Fibroblast of mammary gland (primary cell): ENCODE measurements at regions not wholly inside any gene's neighbourhood (a gene's known extent, or its start where the extent isn't known, plus 50 kb on each side); places are given as distances from the start of the nearest gene placed in this dataset.

Experiments used
- DNase-seq: peaks from one replicate; pipeline ENCODE4 v3.0.0-alpha.2; 2010; ENCODE audit warnings: low read depth
- H3K4me3 ChIP-seq: 2 replicates; pipeline ENCODE4 v1.5.1; 2011; ENCODE audit warnings: low read depth, mild to moderate bottlenecking, low read length, moderate library complexity; ENCODE audit not compliant: control insufficient read depth
- TF ChIP-seq, protein P1 (sequence below): conservative IDR thresholded peaks from 2 replicates; pipeline ENCODE4 v1.5.1; 2011; ENCODE audit warnings: low read depth, low read length, inconsistent platforms; ENCODE audit not compliant: control insufficient read depth, insufficient read depth

DNA sequence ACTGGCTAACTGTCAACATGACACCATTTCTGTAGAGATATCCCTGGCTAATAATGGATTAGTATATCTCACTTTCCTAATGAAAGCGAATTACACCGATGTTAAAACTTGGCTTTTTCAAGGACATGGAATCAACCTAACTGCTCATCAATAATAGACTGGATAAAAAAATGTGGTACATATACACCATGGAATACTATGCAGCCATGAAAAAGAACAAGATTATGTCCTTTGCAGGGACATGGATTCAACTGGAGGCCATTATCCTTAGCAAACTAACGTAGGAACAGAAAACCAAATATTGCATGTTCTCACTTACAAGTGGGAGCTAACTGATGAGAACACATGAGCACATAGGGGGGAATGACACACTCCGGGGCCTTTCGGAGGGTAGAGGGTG is 62.6 kb downstream of the ZIC1 start:
- DNase-seq, result no peak
- TF ChIP-seq, protein P1, sequence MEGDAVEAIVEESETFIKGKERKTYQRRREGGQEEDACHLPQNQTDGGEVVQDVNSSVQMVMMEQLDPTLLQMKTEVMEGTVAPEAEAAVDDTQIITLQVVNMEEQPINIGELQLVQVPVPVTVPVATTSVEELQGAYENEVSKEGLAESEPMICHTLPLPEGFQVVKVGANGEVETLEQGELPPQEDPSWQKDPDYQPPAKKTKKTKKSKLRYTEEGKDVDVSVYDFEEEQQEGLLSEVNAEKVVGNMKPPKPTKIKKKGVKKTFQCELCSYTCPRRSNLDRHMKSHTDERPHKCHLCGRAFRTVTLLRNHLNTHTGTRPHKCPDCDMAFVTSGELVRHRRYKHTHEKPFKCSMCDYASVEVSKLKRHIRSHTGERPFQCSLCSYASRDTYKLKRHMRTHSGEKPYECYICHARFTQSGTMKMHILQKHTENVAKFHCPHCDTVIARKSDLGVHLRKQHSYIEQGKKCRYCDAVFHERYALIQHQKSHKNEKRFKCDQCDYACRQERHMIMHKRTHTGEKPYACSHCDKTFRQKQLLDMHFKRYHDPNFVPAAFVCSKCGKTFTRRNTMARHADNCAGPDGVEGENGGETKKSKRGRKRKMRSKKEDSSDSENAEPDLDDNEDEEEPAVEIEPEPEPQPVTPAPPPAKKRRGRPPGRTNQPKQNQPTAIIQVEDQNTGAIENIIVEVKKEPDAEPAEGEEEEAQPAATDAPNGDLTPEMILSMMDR, result no peak

DNA sequence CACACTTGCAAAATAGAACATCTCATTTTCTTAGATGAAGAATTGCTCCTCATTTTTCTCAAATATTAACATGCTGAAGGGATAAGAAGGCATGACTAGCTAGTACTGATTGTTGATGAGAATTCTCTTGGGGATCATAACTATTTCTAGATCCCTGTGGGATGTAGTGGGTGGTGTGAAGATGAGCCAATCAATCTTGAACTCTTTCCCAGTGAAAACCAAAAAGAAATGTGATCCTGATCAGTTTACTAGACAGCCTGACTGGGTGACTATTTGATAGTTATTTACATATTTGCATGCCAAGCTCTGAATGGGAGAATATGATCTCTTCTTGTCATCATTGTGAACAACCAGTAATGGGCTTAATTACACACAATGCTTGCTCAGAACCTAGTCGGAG is 63.7 kb downstream of the ZIC1 start:
- peak; percentile 20 for DNase-seq
- TF ChIP-seq, protein P1, result no peak
- no peak overlapping the region for H3K4me3 ChIP-seq

More for the DNA sequence above, 62.6 kb downstream of the ZIC1 start:
- H3K4me3 ChIP-seq, result no peak overlapping the region

DNA sequence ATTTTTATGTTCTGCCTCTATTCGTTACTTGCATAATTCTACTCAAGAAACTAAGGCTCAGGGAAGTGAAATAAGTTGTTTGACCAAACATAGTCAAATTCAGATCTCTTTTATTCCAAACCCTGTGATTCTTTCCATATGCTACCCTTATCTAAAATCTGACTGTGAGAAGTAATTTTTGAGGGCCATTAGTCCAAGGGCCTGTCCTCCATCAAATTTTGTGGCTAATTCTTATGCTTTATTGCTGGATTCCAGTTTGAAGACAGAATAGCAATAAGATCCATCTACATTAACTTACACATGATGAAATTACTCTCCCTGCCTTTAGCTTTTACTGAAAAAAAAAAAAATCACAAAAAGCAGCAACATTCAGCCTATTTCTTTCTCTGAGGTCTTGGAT is 74.0 kb downstream of the ZIC1 start:
- no peak overlapping the region for H3K4me3 ChIP-seq
- DNase-seq, result no peak
- TF ChIP-seq, protein P1, result no peak

DNA sequence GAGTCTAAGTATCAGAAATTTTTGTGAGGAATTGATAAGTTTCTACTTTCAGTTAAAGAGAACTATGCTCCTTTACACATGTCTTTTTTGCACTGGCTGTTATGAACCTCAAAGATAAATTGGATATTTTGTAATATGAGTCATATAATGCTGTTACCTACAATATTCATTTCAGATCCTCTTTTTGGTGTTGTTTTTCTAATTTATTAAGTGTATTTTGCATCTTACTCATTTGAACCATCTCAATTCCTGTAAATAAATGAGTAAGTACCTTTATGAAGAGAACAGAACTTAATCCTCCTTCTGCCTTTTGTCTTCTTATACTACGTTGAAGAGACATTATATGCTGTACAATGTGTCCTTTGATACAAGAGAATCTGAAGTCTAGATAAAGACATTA is 74.4 kb downstream of the ZIC1 start:
- TF ChIP-seq, protein P1, result no peak
- no peak for DNase-seq

DNA sequence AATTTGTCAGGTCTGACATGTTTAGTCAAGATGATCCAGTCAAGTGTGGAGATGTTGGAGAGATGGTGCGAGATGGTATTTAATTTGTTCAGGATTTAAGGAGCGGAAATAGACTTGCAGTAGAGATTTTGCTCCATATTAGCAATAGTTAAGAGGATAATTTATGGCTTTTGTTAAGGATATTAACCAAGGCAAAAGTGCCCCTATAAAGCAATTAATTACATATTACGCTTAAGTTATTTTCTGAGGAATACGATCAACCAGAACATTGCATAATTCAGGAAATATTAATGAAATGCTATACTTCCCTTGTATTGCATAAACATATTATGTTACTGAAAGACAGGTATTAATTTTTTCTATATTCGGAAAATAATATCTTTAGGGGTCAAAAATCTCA is 83.9 kb downstream of the ZIC1 start:
- H3K4me3 ChIP-seq, result no peak overlapping the region
- TF ChIP-seq, protein P1, result no peak
- no peak for DNase-seq

More for the DNA sequence above, 74.4 kb downstream of the ZIC1 start:
- H3K4me3 ChIP-seq, result no peak overlapping the region

DNA sequence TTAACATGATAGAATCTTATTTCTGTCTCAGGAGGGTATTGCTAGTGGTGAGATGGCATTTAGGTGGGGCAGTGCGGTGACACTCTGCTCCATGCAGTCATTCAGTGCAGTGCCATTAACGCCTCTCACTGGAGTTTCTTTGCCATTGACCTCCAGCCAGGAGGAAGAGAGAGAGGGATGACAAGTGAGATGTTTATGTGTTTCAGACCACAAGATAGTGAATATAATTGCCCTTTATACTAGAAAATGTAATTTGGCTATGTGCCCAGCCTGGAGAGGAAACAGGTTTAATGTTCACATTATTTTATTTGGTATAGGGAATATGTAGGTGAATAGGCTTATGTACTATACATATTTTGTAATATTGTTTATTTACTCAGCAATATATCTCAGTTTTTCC is 84.5 kb downstream of the ZIC1 start:
- TF ChIP-seq, protein P1, result no peak
- DNase-seq, result no peak
- H3K4me3 ChIP-seq, result no peak overlapping the region

DNA sequence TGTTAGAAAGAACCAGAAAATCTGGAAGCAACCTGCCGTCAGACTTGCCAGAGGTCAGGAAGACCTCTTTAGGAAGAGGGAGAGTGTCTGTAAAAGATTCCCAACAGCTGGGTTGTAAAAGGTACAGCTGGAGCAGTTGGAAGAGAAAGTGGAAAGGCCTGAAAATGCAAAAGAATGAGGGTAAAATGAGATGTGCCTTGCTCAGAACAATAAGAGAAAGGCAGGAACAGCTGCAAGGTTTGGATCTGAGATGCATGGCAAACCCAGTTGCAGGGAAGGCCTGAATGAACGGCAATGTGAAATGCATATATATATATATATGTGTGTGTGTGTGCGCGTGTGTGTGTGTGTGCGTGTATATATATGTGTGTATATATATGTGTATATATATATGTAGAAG is 88.1 kb downstream of the ZIC1 start:
- TF ChIP-seq, protein P1, result no peak
- DNase-seq, result no peak
- H3K4me3 ChIP-seq, result no peak overlapping the region
